K562 (cell line): ENCODE measurements at regions not wholly inside any gene's neighbourhood (a gene's known extent, or its start where the extent isn't known, plus 50 kb on each side); places are given as distances from the start of the nearest gene placed in this dataset.

Source experiments
- ATAC-seq: fragments of 200-7000 bp; cut with Tn5 transposase; 3 replicates; pipeline ENCODE4 v1.9.1; 2020; ENCODE audit warnings: moderate library complexity
- BruUV-seq: library from RNA; stranded (reverse); fragments of 400-500 nt; replicated peaks from 2 replicates; lab custom pipeline; 2021; lab: Mats Ljungman, UMichigan
- CTCF ChIA-PET: fragments of 300-600 bp; formaldehyde crosslinking; extraction: SDS; loops from one replicate; lab custom pipeline; 2021; ENCODE audit warnings: low intra/inter-chr PET ratio; lab: Yijun Ruan, JAX
- POLR2A ChIA-PET: fragments of 300-600, 350-650 bp; sonication (Branson Sonifier 250); formaldehyde crosslinking; extraction: SDS; loops from one replicate; lab custom pipeline; 2021; ENCODE audit warnings: antibody characterized with exemption, inconsistent platforms; lab: Yijun Ruan, JAX
- DNase-seq, 4 experiments: peaks; one replicate each; pipeline versions ENCODE4 v3.0.0 to v3.0.0-alpha.2; 2011 to 2018; ENCODE audit warnings: low spot score in 3 of 4, mixed read lengths in 3 of 4; ENCODE audit errors: extremely low read depth in 1 of 4
- FAIRE-seq: peaks from 2 replicates; lab custom pipeline; 2011; peaks lifted over from hg19 to GRCh38; lab: Jason Lieb, UNC
- H2AFZ ChIP-seq: 2 replicates; pipeline ENCODE4 v1.6.0; 2011; ENCODE audit warnings: low read depth, low read length, control low read depth, inconsistent platforms
- H3K27ac ChIP-seq: fragments of 200-600 bp; 3 replicates; pipeline ENCODE4 v1.8.0; 2011; ENCODE audit warnings: low read depth, mild to moderate bottlenecking, control low read depth, inconsistent platforms, low read length, moderate library complexity, mixed read lengths; ENCODE audit errors: extremely low read depth
- H3K27me3 ChIP-seq, 2 experiments: fragments of 300-600 bp in 1 of 2; 2 replicates in 1 of 2; 3 replicates in 1 of 2; pipeline versions ENCODE4 v1.6.0 to v1.8.0; 2011; ENCODE audit warnings: inconsistent platforms in 2 of 2, low read length in 2 of 2, mild to moderate bottlenecking in 1 of 2, mixed read lengths in 1 of 2, moderate library complexity in 1 of 2; ENCODE audit not compliant: control insufficient read depth in 2 of 2, insufficient read depth in 2 of 2
- H3K36me3 ChIP-seq: fragments of 300-600 bp; 3 replicates; pipeline ENCODE4 v1.8.0; 2011; ENCODE audit warnings: mild to moderate bottlenecking, low read length, inconsistent platforms; ENCODE audit not compliant: control insufficient read depth, insufficient read depth
- H3K4me1 ChIP-seq, 2 experiments: fragments of 200-600 bp in 1 of 2; replicated peaks in 1 of 2; 2 replicates in 1 of 2; 3 replicates in 1 of 2; pipeline versions ENCODE4 v1.5.1 to v1.8.0; 2011; ENCODE audit warnings: inconsistent platforms in 2 of 2, low read length in 2 of 2, mild to moderate bottlenecking in 1 of 2, mixed read lengths in 1 of 2, moderate library complexity in 1 of 2; ENCODE audit not compliant: control insufficient read depth in 2 of 2, insufficient read depth in 2 of 2
- H3K4me2 ChIP-seq: 2 replicates; pipeline ENCODE4 v1.6.1; 2011; ENCODE audit warnings: low read length, control low read depth, inconsistent platforms, mixed read lengths; ENCODE audit not compliant: insufficient read depth
- H3K4me3 ChIP-seq: fragments of 200-600 bp; sonication (generic), shearing (Covaris generic); 2 replicates; pipeline ENCODE4 v1.5.1; 2016; ENCODE audit warnings: control low read depth, inconsistent platforms
- H3K79me2 ChIP-seq: fragments of 200-600 bp; 3 replicates; pipeline ENCODE4 v1.8.0; 2011; ENCODE audit warnings: low read length, inconsistent platforms; ENCODE audit not compliant: control insufficient read depth, insufficient read depth
- H3K9ac ChIP-seq, 2 experiments: 2 replicates each; pipeline versions ENCODE4 v1.6.0 to v1.6.1; 2011; ENCODE audit warnings: low read depth in 2 of 2, low read length in 2 of 2, control low read depth in 1 of 2, inconsistent platforms in 1 of 2, mild to moderate bottlenecking in 1 of 2, mixed read lengths in 1 of 2; ENCODE audit not compliant: insufficient read depth in 1 of 2
- H3K9me1 ChIP-seq: one replicate; pipeline ENCODE4 v1.6.0; 2011; ENCODE audit warnings: inconsistent platforms, mild to moderate bottlenecking, low read length, moderate library complexity; ENCODE audit not compliant: control insufficient read depth, insufficient read depth
- H3K9me3 ChIP-seq: replicated peaks from 2 replicates; pipeline ENCODE4 v1.5.1; 2011; ENCODE audit warnings: low read depth, low read length, inconsistent platforms; ENCODE audit not compliant: control insufficient read depth, insufficient read depth
- H4K20me1 ChIP-seq: replicated peaks from 2 replicates; pipeline ENCODE4 v1.6.1; 2011; ENCODE audit warnings: low read length, inconsistent platforms, mixed read lengths; ENCODE audit not compliant: control insufficient read depth, insufficient read depth
- HLTF ChIP-seq: fragments of 450-650 bp; IDR thresholded peaks from 2 replicates; pipeline ENCODE4 v1.6.1; 2016
- KLF16 ChIP-seq: IDR thresholded peaks from 2 replicates; pipeline ENCODE4 v1.6.1; 2016; ENCODE audit warnings: antibody characterized with exemption
- RAD21 ChIP-seq, 2 experiments: fragments of 250-450 bp in 1 of 2; fragments of 450-650 bp in 1 of 2; sonication (Bioruptor Pico) in 1 of 2; formaldehyde crosslinking in 1 of 2; IDR thresholded peaks in 1 of 2; conservative IDR thresholded peaks in 1 of 2; 2 replicates each; pipeline versions ENCODE4 v1.4.0 to v1.8.0; 2020 to 2022; ENCODE audit warnings: mild to moderate bottlenecking in 2 of 2, moderate library complexity in 1 of 2
- RB1 ChIP-seq: fragments of 450-650 bp; IDR thresholded peaks from 2 replicates; pipeline ENCODE4 v1.6.1; 2017; ENCODE audit warnings: low read depth, mild to moderate bottlenecking
- RBM17 ChIP-seq: fragments of 200-400 bp; formaldehyde crosslinking; IDR thresholded peaks from 2 replicates; pipeline ENCODE4 v1.6.1; 2017; ENCODE audit warnings: low read depth, mild to moderate bottlenecking, low read length, borderline replicate concordance
- ZNF175 ChIP-seq: fragments of 200-800 bp; sonication (Bioruptor generic); IDR thresholded peaks from 2 replicates; pipeline ENCODE4 v1.6.1; 2016; ENCODE audit warnings: low read depth, mild to moderate bottlenecking, missing genetic modification characterization, missing compliant biosample characterization
- ZNF212 ChIP-seq: fragments of 450-650 bp; formaldehyde crosslinking; IDR thresholded peaks from 2 replicates; pipeline ENCODE4 v1.4.0; 2020; ENCODE audit warnings: mild to moderate bottlenecking
- ZNF589 ChIP-seq: fragments of 200-800 bp; sonication (Bioruptor generic); IDR thresholded peaks from 2 replicates; pipeline ENCODE4 v1.6.1; 2016; ENCODE audit warnings: low read depth, missing genetic modification characterization, missing compliant biosample characterization
- ZNF79 ChIP-seq: fragments of 250-450 bp; sonication (Bioruptor Pico); IDR thresholded peaks from 2 replicates; pipeline ENCODE4 v1.4.0; 2020; ENCODE audit warnings: low read depth, mild to moderate bottlenecking, moderate library complexity
- WGBS: fragments of 100-300 bp; shearing (Covaris generic); methylation state at CpG from one replicate; pipeline ENCODE4 v1.1.6; 2016; ENCODE audit warnings: low coverage, mixed read lengths; ENCODE audit not compliant: insufficient coverage; ENCODE audit errors: missing lambda C conversion rate; 5-methylcytosine and 5-hydroxymethylcytosine counted together
- in situ Hi-C: fragments of 300-500 bp; cut with MboI; formaldehyde crosslinking; loops from 4 replicates; pipeline ENCODE4 v1.15.0; 2018; ENCODE audit warnings: inconsistent platforms, mixed read lengths
- intact Hi-C: fragments of 100-400 bp; cut with micrococcal nuclease; formaldehyde crosslinking; loops from 2 replicates; pipeline ENCODE4 v1.14.2; 2022
- TF ChIP-seq, protein P1 (sequence below): fragments of 250-450 bp; sonication (Bioruptor Pico); IDR thresholded peaks from 2 replicates; pipeline ENCODE4 v1.5.1; 2021; ENCODE audit warnings: mild to moderate bottlenecking
- TF ChIP-seq, protein P2 (sequence below): fragments of 250-450 bp; sonication (Bioruptor Pico); IDR thresholded peaks from 2 replicates; pipeline ENCODE4 v1.8.0; 2021; ENCODE audit warnings: moderate library complexity, mild to moderate bottlenecking, inconsistent platforms
- TF ChIP-seq, protein P3 (sequence below): fragments of 200-800 bp; sonication (Bioruptor generic); IDR thresholded peaks from 2 replicates; pipeline ENCODE4 v1.6.1; 2017; ENCODE audit warnings: missing genetic modification characterization, missing compliant biosample characterization
- TF ChIP-seq, protein P4 (sequence below): fragments of 450-650 bp; conservative IDR thresholded peaks from 2 replicates; pipeline ENCODE4 v1.6.1; 2016; ENCODE audit warnings: missing genetic modification characterization, low read depth, mild to moderate bottlenecking, missing compliant biosample characterization, moderate library complexity
- TF ChIP-seq, protein P5 (sequence below): sonication (generic); formaldehyde crosslinking; IDR thresholded peaks from 2 replicates; pipeline ENCODE4 v1.8.1; 2023; ENCODE audit warnings: mild to moderate bottlenecking, missing genetic modification reagents, moderate library complexity

DNA sequence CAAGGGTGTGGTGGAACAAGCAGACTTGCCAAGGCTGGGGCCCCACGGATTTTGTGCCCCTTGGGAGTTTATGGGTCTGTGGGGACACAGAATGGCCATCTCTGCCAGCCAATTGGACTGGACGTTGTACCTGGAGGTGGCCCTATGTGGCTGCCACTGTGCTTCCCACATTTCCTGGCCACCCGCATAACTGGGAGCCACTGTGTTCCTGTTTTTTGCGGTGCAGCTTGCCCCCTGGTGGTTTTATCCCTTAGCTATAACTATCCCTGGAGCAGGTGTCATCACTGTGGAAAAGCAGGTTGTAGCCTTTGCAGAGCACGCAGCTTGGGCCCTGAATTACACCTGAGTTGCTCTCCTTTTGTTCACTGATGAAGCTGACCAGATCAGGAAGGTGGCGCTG is 306.3 kb downstream of the ZPLD1 start:
- H3K9ac ChIP-seq: no peak overlapping the region
- no peaks in the 10 kb centered on the region for H4K20me1 ChIP-seq
- DNase-seq (no peak), ATAC-seq (no peak), FAIRE-seq (no peak)
- no peak for TF ChIP-seq KLF16
- TF ChIP-seq, protein P1, sequence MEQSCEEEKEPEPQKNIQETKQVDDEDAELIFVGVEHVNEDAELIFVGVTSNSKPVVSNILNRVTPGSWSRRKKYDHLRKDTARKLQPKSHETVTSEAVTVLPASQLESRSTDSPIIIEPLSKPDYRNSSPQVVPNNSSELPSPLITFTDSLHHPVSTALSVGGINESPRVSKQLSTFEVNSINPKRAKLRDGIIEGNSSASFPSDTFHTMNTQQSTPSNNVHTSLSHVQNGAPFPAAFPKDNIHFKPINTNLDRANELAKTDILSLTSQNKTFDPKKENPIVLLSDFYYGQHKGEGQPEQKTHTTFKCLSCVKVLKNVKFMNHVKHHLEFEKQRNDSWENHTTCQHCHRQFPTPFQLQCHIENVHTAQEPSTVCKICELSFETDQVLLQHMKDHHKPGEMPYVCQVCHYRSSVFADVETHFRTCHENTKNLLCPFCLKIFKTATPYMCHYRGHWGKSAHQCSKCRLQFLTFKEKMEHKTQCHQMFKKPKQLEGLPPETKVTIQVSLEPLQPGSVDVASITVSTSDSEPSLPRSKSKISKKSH (CRISPR knock-in tag): no peak
- TF ChIP-seq, protein P2, sequence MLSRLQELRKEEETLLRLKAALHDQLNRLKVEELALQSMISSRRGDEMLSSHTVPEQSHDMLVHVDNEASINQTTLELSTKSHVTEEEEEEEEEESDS: no peak
- TF ChIP-seq, protein P3, sequence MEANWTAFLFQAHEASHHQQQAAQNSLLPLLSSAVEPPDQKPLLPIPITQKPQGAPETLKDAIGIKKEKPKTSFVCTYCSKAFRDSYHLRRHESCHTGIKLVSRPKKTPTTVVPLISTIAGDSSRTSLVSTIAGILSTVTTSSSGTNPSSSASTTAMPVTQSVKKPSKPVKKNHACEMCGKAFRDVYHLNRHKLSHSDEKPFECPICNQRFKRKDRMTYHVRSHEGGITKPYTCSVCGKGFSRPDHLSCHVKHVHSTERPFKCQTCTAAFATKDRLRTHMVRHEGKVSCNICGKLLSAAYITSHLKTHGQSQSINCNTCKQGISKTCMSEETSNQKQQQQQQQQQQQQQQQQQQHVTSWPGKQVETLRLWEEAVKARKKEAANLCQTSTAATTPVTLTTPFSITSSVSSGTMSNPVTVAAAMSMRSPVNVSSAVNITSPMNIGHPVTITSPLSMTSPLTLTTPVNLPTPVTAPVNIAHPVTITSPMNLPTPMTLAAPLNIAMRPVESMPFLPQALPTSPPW (CRISPR knock-in tag): no peak
- TF ChIP-seq RB1: no peak
- TF ChIP-seq ZNF175: no peak
- no peak for TF ChIP-seq ZNF589 (CRISPR knock-in tag)
- no peak for TF ChIP-seq RBM17
- TF ChIP-seq ZNF79 (CRISPR knock-in tag): no peak
- TF ChIP-seq, protein P4, sequence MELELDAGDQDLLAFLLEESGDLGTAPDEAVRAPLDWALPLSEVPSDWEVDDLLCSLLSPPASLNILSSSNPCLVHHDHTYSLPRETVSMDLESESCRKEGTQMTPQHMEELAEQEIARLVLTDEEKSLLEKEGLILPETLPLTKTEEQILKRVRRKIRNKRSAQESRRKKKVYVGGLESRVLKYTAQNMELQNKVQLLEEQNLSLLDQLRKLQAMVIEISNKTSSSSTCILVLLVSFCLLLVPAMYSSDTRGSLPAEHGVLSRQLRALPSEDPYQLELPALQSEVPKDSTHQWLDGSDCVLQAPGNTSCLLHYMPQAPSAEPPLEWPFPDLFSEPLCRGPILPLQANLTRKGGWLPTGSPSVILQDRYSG: no peak
- no peak for TF ChIP-seq RAD21 (CRISPR knock-in tag; conservative IDR thresholded peaks at IDR 0.05 in 1 of 2, IDR thresholded peaks at IDR 0.05 in 1 of 2)
- TF ChIP-seq ZNF212 (CRISPR knock-in tag): no peak
- TF ChIP-seq, protein P5, sequence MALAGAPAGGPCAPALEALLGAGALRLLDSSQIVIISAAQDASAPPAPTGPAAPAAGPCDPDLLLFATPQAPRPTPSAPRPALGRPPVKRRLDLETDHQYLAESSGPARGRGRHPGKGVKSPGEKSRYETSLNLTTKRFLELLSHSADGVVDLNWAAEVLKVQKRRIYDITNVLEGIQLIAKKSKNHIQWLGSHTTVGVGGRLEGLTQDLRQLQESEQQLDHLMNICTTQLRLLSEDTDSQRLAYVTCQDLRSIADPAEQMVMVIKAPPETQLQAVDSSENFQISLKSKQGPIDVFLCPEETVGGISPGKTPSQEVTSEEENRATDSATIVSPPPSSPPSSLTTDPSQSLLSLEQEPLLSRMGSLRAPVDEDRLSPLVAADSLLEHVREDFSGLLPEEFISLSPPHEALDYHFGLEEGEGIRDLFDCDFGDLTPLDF (CRISPR knock-in tag): no peak
- no peak for TF ChIP-seq HLTF
- H3K27ac ChIP-seq: no peak overlapping the region
- ChIA-PET CTCF (no interaction called here), POLR2A (no interaction called here)
- H3K9me1 ChIP-seq: no peaks in the 10 kb centered on the region
- in situ Hi-C loops (no loop called here), intact Hi-C loops (no loop called here)
- no TSS peak for BruUV-seq
- H3K79me2 ChIP-seq: no peaks in the 10 kb centered on the region
- 4% methylated on average over 5 of the region's 6 CpGs for whole genome bisulfite sequencing
- H3K27me3 ChIP-seq: no peaks in the 10 kb centered on the region
- no peaks in the 10 kb centered on the region for H3K36me3 ChIP-seq
- H2AFZ ChIP-seq: no peak overlapping the region
- no peaks in the 10 kb centered on the region for H3K9me3 ChIP-seq
- no peaks in the 10 kb centered on the region for H3K4me1 ChIP-seq
- H3K4me3 ChIP-seq: no peak overlapping the region
- H3K4me2 ChIP-seq: no peak overlapping the region
